ENCODE measurements at regions not wholly inside any gene's neighbourhood (a gene's known extent, or its start where the extent isn't known, plus 50 kb on each side); places are given as distances from the start of the nearest gene placed in this dataset.

DNA sequence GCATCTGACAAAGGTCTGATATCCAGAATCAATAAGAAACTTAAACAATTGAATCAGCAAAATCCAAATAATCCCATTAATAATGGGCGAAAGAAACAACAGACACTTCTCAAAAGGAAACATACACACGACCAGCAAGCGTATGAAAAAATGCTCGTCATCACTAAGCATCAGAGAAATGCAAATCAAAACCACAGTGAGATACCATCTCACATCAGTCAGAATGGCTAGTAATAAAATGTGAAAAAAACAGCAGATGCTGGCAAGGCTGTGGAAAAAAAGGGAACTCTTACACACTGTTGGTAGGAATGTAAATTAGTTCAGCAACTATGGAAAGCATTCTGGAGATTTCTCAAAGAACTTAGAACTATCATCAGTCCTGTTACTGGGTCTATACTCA lies 496.7 kb downstream of the SH2D4B start:
- no peaks in the 10 kb centered on the region for H3K4me1 ChIP-seq (ENCODE audit: control insufficient read depth, low read depth, low read length)
- no peak overlapping the region for H3K27ac ChIP-seq (ENCODE audit: low read length)
- H3K36me3 ChIP-seq (ENCODE audit: control insufficient read depth, low read depth, low read length) = no peaks in the 10 kb centered on the region
- H3K27me3 ChIP-seq (ENCODE audit: control insufficient read depth, insufficient read depth, low read length) = no peaks in the 10 kb centered on the region
- no peak overlapping the region for H3K9ac ChIP-seq (ENCODE audit: low read length)
- H3K4me3 ChIP-seq (ENCODE audit: low read length) = no peak overlapping the region
- H3K9me3 ChIP-seq (ENCODE audit: control insufficient read depth, low read depth, low read length) = peaks cover 6% of the 10 kb centered on the region

DNA sequence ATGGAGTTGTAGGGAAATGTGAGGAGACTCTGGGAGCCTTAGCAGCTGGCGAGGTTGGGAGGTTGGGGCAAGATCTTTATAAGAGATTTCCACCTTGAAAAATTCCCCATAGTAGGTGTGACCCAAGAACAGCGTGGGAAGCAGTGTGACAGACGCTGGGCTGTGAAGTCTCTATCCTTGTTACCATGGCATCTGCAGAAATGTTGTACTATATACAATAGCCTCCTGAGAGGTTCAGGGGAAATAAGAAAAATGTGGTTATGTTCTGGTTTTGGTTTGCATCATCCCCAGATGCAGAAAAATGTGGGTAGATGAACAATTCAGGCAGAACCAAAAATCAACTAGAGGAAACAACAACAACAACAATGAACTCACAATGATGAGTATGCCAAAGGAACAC lies 498.6 kb downstream of the SH2D4B start:
- no peak overlapping the region for H3K27ac ChIP-seq (ENCODE audit: low read length)
- H3K4me3 ChIP-seq (ENCODE audit: low read length) = no peak overlapping the region
- H3K27me3 ChIP-seq (ENCODE audit: control insufficient read depth, insufficient read depth, low read length) = no peaks in the 10 kb centered on the region
- H3K36me3 ChIP-seq (ENCODE audit: control insufficient read depth, low read depth, low read length) = no peaks in the 10 kb centered on the region
- H3K4me1 ChIP-seq (ENCODE audit: control insufficient read depth, low read depth, low read length) = no peaks in the 10 kb centered on the region
- H3K9ac ChIP-seq (ENCODE audit: low read length) = no peak overlapping the region
- H3K9me3 ChIP-seq (ENCODE audit: control insufficient read depth, low read depth, low read length) = peaks cover 6% of the 10 kb centered on the region

DNA sequence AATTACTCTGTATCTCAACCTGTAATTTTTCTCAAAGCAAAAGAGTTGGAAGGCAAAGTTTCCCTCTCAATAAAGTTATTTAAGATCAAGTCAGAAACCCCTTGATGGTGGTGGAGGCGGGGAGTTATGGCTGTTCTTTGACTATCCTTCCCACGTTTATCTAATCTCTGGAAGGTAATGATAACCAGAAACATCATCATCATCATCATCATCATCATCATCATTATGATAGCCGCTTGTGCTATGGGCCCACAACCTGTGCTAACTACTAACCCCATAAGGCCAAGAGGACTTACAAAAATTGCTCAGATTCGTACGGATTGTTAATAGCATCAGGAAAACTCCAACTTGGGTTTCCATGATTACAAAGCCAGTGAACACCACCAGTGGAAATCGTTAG lies 502.3 kb downstream of the SH2D4B start:
- Histone ChIP-seq H3K27ac (ENCODE audit: low read length) (no peak overlapping the region), H3K4me1 (ENCODE audit: control insufficient read depth, low read depth, low read length) (no peaks in the 10 kb centered on the region), H3K9ac (ENCODE audit: low read length) (no peak overlapping the region), H3K9me3 (ENCODE audit: control insufficient read depth, low read depth, low read length) (peaks cover 6% of the 10 kb centered on the region), H3K36me3 (ENCODE audit: control insufficient read depth, low read depth, low read length) (no peaks in the 10 kb centered on the region), H3K4me3 (ENCODE audit: low read length) (no peak overlapping the region), H3K27me3 (ENCODE audit: control insufficient read depth, insufficient read depth, low read length) (no peaks in the 10 kb centered on the region)

DNA sequence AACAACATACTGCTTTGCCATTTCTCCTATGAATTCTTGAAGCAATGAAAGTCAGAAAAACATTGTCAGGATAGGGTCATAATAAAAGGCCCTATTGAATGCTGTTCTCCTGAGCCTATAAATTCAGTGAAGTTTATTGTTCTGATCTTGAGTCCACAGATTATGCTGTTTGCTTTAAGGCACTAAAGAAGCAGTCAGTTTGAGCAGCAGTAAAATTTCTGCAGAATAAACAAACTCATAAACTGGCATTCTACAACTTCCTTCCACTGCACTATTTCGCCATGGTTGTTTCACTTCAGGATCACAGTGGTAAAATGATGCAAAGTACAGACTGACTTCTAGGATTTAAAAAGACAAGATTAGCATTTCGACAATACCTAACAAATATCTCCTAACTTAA lies 503.2 kb downstream of the SH2D4B start:
- H3K27ac ChIP-seq (ENCODE audit: low read length) = no peak overlapping the region
- no peak overlapping the region for H3K9ac ChIP-seq (ENCODE audit: low read length)
- peaks cover 6% of the 10 kb centered on the region for H3K9me3 ChIP-seq (ENCODE audit: control insufficient read depth, low read depth, low read length)
- no peaks in the 10 kb centered on the region for H3K4me1 ChIP-seq (ENCODE audit: control insufficient read depth, low read depth, low read length)
- H3K36me3 ChIP-seq (ENCODE audit: control insufficient read depth, low read depth, low read length) = no peaks in the 10 kb centered on the region
- no peaks in the 10 kb centered on the region for H3K27me3 ChIP-seq (ENCODE audit: control insufficient read depth, insufficient read depth, low read length)
- no peak overlapping the region for H3K4me3 ChIP-seq (ENCODE audit: low read length)

DNA sequence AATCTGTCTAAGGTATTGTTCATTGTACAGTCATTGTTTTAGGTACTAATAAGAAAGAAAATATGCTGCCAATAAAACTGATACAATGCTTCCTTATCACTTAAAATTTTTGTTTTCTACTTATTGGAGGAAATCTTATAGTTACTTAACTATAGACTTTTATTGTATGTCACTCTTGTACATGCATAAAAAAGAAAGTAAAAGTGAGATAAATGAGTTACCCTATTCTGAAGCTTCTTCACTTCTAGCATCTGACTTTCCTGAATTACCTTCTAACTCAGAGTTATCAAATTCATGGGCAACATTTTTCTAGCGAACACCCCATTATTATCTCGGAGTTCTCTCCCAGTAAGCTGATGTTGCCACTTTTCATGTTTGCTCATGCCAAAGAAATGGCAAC lies 504.9 kb downstream of the SH2D4B start:
- no peaks in the 10 kb centered on the region for H3K4me1 ChIP-seq (ENCODE audit: control insufficient read depth, low read depth, low read length)
- H3K27ac ChIP-seq (ENCODE audit: low read length) = no peak overlapping the region
- no peak overlapping the region for H3K9ac ChIP-seq (ENCODE audit: low read length)
- no peaks in the 10 kb centered on the region for H3K27me3 ChIP-seq (ENCODE audit: control insufficient read depth, insufficient read depth, low read length)
- H3K4me3 ChIP-seq (ENCODE audit: low read length) = no peak overlapping the region
- peaks cover 2% of the 10 kb centered on the region for H3K9me3 ChIP-seq (ENCODE audit: control insufficient read depth, low read depth, low read length)
- no peaks in the 10 kb centered on the region for H3K36me3 ChIP-seq (ENCODE audit: control insufficient read depth, low read depth, low read length)

DNA sequence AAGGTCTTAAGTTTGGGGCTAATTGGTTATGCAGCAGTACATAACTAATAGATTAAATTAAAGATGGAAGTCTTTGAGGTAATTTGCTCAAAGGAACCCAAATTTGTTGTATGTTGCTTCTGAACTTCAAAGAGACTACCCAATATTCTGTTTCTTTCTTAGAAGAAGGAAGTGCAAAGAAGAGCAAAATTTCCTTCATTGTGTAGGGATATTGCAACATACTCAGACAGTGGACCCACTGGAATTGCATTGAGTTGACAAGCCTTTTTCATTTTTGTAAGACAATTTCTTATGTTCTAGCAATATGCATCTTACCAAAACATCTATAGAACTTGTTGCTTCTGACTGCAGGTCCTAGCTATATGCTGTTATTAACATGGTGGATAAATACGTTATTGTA lies 527.8 kb downstream of the SH2D4B start:
- Histone ChIP-seq H3K4me3 (ENCODE audit: low read length) (no peak overlapping the region), H3K36me3 (ENCODE audit: control insufficient read depth, low read depth, low read length) (no peaks in the 10 kb centered on the region), H3K27me3 (ENCODE audit: control insufficient read depth, insufficient read depth, low read length) (no peaks in the 10 kb centered on the region), H3K27ac (ENCODE audit: low read length) (no peak overlapping the region), H3K9me3 (ENCODE audit: control insufficient read depth, low read depth, low read length) (no peaks in the 10 kb centered on the region), H3K9ac (ENCODE audit: low read length) (no peak overlapping the region), H3K4me1 (ENCODE audit: control insufficient read depth, low read depth, low read length) (no peaks in the 10 kb centered on the region)

DNA sequence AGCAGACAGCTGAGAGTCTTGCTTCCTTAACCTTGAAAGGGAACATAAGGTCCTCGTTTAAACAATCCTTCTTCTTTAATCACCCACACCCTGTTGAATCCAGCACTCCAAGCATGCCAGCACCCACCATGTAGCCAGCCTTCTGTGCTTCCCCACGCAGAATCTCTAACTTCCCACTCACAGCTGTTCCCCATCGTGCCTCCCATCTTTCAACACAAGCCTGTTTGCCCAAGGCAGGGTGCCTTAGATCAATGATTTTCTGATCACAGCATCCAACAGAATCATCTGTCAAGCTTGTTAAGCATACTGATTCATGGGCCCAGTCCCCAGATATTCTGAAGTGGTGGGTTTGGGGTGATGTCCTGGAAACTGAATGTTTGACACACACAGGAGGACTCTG lies 530.8 kb downstream of the SH2D4B start:
- Histone ChIP-seq H3K36me3 (ENCODE audit: control insufficient read depth, low read depth, low read length) (no peaks in the 10 kb centered on the region), H3K4me1 (ENCODE audit: control insufficient read depth, low read depth, low read length) (no peaks in the 10 kb centered on the region), H3K27me3 (ENCODE audit: control insufficient read depth, insufficient read depth, low read length) (no peaks in the 10 kb centered on the region), H3K4me3 (ENCODE audit: low read length) (no peak overlapping the region), H3K27ac (ENCODE audit: low read length) (no peak overlapping the region), H3K9me3 (ENCODE audit: control insufficient read depth, low read depth, low read length) (no peaks in the 10 kb centered on the region), H3K9ac (ENCODE audit: low read length) (no peak overlapping the region)

DNA sequence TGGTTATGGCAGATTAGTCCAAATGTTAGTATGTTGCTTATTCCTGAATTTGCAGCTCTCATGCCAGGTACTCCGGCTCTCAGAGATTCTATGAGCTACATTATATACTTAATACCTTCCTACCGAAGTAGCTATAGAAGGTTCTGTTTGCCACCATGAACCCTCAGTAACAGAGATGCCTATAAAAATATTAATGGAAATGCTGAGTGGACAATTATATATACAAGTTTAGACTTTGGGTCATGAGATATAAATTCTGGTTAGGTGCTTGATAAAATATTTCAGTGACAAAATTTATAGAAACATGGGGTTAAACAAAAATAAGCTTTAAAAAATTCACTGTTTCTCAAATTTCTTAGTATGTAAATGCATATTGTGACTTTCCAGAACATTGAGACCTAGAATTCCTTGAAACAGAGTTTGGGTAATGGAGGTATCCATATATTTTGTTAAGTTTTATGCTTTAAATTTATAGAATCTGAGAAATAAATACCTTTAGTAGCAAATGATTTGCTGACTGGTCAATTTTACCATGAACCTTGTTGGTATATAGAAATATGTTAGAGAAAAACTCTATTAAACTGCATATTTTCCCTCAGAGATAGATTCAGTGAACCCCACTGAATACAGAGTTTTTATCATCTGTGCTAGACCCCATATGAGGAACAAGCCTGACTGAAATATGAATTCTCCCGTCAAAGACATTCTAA lies 533.5 kb downstream of the SH2D4B start:
- no peaks in the 10 kb centered on the region for H3K9me3 ChIP-seq (ENCODE audit: control insufficient read depth, low read depth, low read length)
- H3K9ac ChIP-seq (ENCODE audit: low read length) = no peak overlapping the region
- no peak overlapping the region for H3K27ac ChIP-seq (ENCODE audit: low read length)
- H3K36me3 ChIP-seq (ENCODE audit: control insufficient read depth, low read depth, low read length) = no peaks in the 10 kb centered on the region
- no peak overlapping the region for H3K4me3 ChIP-seq (ENCODE audit: low read length)
- H3K27me3 ChIP-seq (ENCODE audit: control insufficient read depth, insufficient read depth, low read length) = no peaks in the 10 kb centered on the region
- H3K4me1 ChIP-seq (ENCODE audit: control insufficient read depth, low read depth, low read length) = no peaks in the 10 kb centered on the region

DNA sequence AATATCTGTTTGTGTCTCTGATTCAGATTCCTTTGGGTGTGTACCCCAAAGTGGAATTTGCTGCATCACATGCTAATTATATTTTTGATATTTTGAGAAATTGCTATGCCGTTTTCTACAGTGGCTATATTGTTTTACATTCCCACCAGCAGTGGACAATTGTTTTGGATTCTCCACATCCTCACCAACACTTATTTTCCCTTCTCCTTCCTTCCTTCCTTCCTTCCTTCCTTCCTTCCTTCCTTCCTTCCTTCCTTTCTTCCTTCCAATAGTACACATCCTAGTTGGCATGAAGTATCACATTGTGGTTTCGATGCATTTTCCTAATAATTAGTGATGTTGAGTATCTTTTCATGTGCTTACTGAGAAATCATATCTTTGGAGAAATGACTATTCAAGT lies 535.5 kb downstream of the SH2D4B start:
- Histone ChIP-seq H3K4me3 (ENCODE audit: low read length) (no peak overlapping the region), H3K27me3 (ENCODE audit: control insufficient read depth, insufficient read depth, low read length) (no peaks in the 10 kb centered on the region), H3K27ac (ENCODE audit: low read length) (no peak overlapping the region), H3K9me3 (ENCODE audit: control insufficient read depth, low read depth, low read length) (no peaks in the 10 kb centered on the region), H3K4me1 (ENCODE audit: control insufficient read depth, low read depth, low read length) (no peaks in the 10 kb centered on the region), H3K9ac (ENCODE audit: low read length) (no peak overlapping the region), H3K36me3 (ENCODE audit: control insufficient read depth, low read depth, low read length) (no peaks in the 10 kb centered on the region)

DNA sequence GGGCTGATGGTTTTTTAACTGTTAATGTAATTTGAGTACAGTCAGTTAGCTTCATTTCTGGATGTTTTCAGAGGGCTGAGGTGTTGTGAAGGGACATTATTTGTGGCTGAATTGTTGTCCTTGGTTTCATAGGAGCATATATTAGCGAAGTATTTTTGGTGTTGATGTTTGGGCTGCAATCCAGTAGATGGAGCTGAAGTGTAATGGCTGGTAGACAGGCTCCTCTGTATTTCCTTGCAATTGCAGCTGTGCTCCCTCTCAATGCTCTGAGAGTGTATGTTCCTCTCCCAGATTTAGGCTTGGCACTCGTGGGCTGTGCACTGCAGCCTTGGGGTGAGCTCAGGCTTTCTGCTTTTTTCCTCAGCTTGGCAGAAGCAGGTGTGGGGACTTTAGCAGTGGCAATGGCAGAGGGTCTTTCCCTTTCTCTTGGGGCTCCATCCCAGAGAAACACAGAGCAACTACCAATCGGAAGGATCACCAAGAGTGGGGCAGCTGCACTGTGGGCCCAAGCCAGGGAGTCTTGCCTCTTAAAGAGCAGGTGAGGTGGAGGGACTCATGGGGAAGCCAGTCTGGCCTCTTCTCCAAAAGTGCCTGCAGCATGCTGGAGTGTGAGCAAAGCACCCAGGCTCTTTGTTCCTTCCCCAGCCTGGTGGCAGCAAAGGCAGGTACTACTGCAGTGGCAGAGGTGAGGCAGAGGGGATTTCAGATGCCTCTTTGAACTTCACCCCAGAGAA lies 544.4 kb downstream of the SH2D4B start:
- no peak overlapping the region for H3K4me3 ChIP-seq (ENCODE audit: low read length)
- no peak overlapping the region for H3K9ac ChIP-seq (ENCODE audit: low read length)
- no peaks in the 10 kb centered on the region for H3K4me1 ChIP-seq (ENCODE audit: control insufficient read depth, low read depth, low read length)
- H3K9me3 ChIP-seq (ENCODE audit: control insufficient read depth, low read depth, low read length) = no peaks in the 10 kb centered on the region
- no peak overlapping the region for H3K27ac ChIP-seq (ENCODE audit: low read length)
- H3K36me3 ChIP-seq (ENCODE audit: control insufficient read depth, low read depth, low read length) = no peaks in the 10 kb centered on the region
- H3K27me3 ChIP-seq (ENCODE audit: control insufficient read depth, insufficient read depth, low read length) = no peaks in the 10 kb centered on the region

DNA sequence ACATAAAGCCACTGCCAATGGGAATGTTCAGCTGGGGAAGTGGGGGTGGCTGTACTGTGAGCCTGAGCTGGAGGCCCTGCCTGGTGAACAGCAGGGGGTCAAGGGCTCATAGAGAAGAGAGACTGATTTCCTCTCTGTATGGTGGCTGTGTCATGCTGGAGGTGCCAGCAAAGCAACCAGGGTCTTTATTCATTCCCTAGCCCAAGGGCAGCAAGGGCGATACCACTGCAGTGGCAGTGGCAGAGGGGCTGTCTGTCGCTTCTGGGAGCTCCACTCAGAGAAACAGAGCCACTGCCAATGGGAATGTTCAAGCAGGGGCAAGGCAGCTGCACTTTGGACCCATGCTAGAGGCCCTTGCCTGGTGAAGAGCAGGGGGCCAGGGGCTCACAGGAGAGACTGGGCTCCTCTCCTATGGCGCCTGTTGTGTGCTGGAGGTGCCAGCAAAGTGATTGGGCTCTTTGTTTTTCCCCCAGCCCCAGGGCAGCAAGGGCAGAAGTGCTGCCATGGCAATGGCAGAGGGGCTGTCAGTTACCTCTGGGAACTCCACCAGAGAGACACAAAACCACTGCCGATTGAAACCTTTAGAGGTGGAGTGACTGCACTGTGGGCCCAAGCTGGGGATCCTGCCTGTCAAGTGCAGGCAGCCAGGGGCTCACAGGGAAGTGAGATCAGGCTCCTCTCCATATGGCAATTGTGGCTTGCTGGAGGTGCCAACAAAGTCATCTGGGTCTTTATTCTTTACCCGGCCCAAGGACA lies 545.1 kb downstream of the SH2D4B start:
- Histone ChIP-seq H3K4me1 (ENCODE audit: control insufficient read depth, low read depth, low read length) (no peaks in the 10 kb centered on the region), H3K4me3 (ENCODE audit: low read length) (no peak overlapping the region), H3K36me3 (ENCODE audit: control insufficient read depth, low read depth, low read length) (no peaks in the 10 kb centered on the region), H3K27me3 (ENCODE audit: control insufficient read depth, insufficient read depth, low read length) (no peaks in the 10 kb centered on the region), H3K27ac (ENCODE audit: low read length) (no peak overlapping the region), H3K9ac (ENCODE audit: low read length) (no peak overlapping the region), H3K9me3 (ENCODE audit: control insufficient read depth, low read depth, low read length) (no peaks in the 10 kb centered on the region)

All from iPS-18a (cell line).